Thymus (tissue), 11 donors: ENCODE measurements at regions not wholly inside any gene's neighbourhood (a gene's known extent, or its start where the extent isn't known, plus 50 kb on each side); places are given as distances from the start of the nearest gene placed in this dataset.

Experiments
- DNase-seq, 9 donors: peaks; one replicate each; pipeline ENCODE4 v3.0.0-alpha.2; 2013; ENCODE audit warnings: low spot score in 9 of 9, low read depth in 6 of 9, missing footprints in 1 of 9
- H3K27ac ChIP-seq, 2 donors: one replicate each; pipeline ENCODE4 v1.5.1; 2013; ENCODE audit warnings: control low read depth in 1 of 2, low read depth in 1 of 2, low read length in 1 of 2, mild to moderate bottlenecking in 1 of 2, moderate library complexity in 1 of 2
- H3K27me3 ChIP-seq, 2 donors: one replicate each; pipeline ENCODE4 v1.5.1; 2013; ENCODE audit warnings: low read length in 1 of 2; ENCODE audit not compliant: control insufficient read depth in 2 of 2, insufficient read depth in 1 of 2
- H3K36me3 ChIP-seq, 2 donors: one replicate each; pipeline ENCODE4 v1.5.1; 2013; ENCODE audit warnings: low read length in 1 of 2, mild to moderate bottlenecking in 1 of 2, moderate library complexity in 1 of 2; ENCODE audit not compliant: control insufficient read depth in 2 of 2, insufficient read depth in 2 of 2
- H3K4me1 ChIP-seq, 2 donors: one replicate each; pipeline ENCODE4 v1.5.1; 2013; ENCODE audit warnings: low read length in 2 of 2; ENCODE audit not compliant: control insufficient read depth in 2 of 2, insufficient read depth in 2 of 2
- H3K4me3 ChIP-seq, 2 donors: one replicate each; pipeline ENCODE4 v1.5.1; 2013; ENCODE audit warnings: low read length in 2 of 2, control low read depth in 1 of 2, mild to moderate bottlenecking in 1 of 2
- H3K9me3 ChIP-seq, 2 donors: one replicate each; pipeline ENCODE4 v1.5.1; 2013; ENCODE audit warnings: low read length in 1 of 2, mild to moderate bottlenecking in 1 of 2; ENCODE audit not compliant: control insufficient read depth in 2 of 2, insufficient read depth in 1 of 2
- WGBS: extraction: QIAGEN DNeasy Blood & Tissue Kit; methylation state at CpG from one replicate; pipeline ENCODE4 v1.1.7; 2013; 5-methylcytosine and 5-hydroxymethylcytosine counted together
- donor health status: healthy.

GRCh38 chr11:22477312-22477711 is 139.1 kb downstream of the SLC17A6 start:
- Histone ChIP-seq H3K4me3 (no peak overlapping the region), H3K27ac (no peak overlapping the region), H3K9me3 (no peaks in the 10 kb centered on the region), H3K27me3 (no peaks in the 10 kb centered on the region), H3K36me3 (no peaks in the 10 kb centered on the region), H3K4me1 (no peaks in the 10 kb centered on the region)
- DNase-seq: no peak

- H3K27me3 ChIP-seq: no peaks in the 10 kb centered on the region
- no peak overlapping the region for H3K27ac ChIP-seq
- H3K9me3 ChIP-seq: no peaks in the 10 kb centered on the region
- WGBS: 87% methylated on average over 3 of the region's 3 CpGs
- no peaks in the 10 kb centered on the region for H3K36me3 ChIP-seq
- DNase-seq: no peak
- H3K4me3 ChIP-seq: no peak overlapping the region
- H3K4me1 ChIP-seq: no peaks in the 10 kb centered on the region
Observed at GRCh38 chr11:22476589-22476988, 138.4 kb downstream of the SLC17A6 start.

- Histone ChIP-seq H3K4me1 (no peaks in the 10 kb centered on the region), H3K27ac (no peak overlapping the region), H3K27me3 (no peaks in the 10 kb centered on the region), H3K4me3 (no peak overlapping the region), H3K36me3 (no peaks in the 10 kb centered on the region), H3K9me3 (no peaks in the 10 kb centered on the region)
- no peak for DNase-seq
- WGBS: 88% methylated on average over 4 of the region's 4 CpGs
Observed at GRCh38 chr11:22474616-22475015, 136.4 kb downstream of the SLC17A6 start.

GRCh38 chr11:22473586-22473985 is 135.4 kb downstream of the SLC17A6 start:
- no peaks in the 10 kb centered on the region for H3K9me3 ChIP-seq
- no peak for DNase-seq
- H3K36me3 ChIP-seq: no peaks in the 10 kb centered on the region
- no peak overlapping the region for H3K27ac ChIP-seq
- no peak overlapping the region for H3K4me3 ChIP-seq
- H3K4me1 ChIP-seq: no peaks in the 10 kb centered on the region
- no peaks in the 10 kb centered on the region for H3K27me3 ChIP-seq
- WGBS: 50% methylated on average over 1 of the region's 1 CpG

- Histone ChIP-seq H3K4me3 (no peak overlapping the region), H3K9me3 (no peaks in the 10 kb centered on the region), H3K36me3 (no peaks in the 10 kb centered on the region), H3K27me3 (no peaks in the 10 kb centered on the region), H3K27ac (no peak overlapping the region), H3K4me1 (no peaks in the 10 kb centered on the region)
- WGBS: 86% methylated on average over 7 of the region's 7 CpGs
- no peak for DNase-seq
Observed at GRCh38 chr11:22472306-22472705, 134.1 kb downstream of the SLC17A6 start.

- WGBS: 93% methylated on average over 2 of the region's 2 CpGs
Observed at GRCh38 chr11:22471385-22471784, 133.2 kb downstream of the SLC17A6 start.

GRCh38 chr11:22467741-22468140 is 129.6 kb downstream of the SLC17A6 start:
- Histone ChIP-seq H3K36me3 (no peaks in the 10 kb centered on the region), H3K27me3 (no peaks in the 10 kb centered on the region), H3K4me1 (no peaks in the 10 kb centered on the region), H3K9me3 (no peaks in the 10 kb centered on the region), H3K27ac (no peak overlapping the region), H3K4me3 (no peak overlapping the region)
- 97% methylated on average over 2 of the region's 2 CpGs for WGBS
- DNase-seq: no peak

More at GRCh38 chr11:22471385-22471784, 133.2 kb downstream of the SLC17A6 start:
- no peak overlapping the region for H3K4me3 ChIP-seq
- H3K9me3 ChIP-seq: no peaks in the 10 kb centered on the region
- no peak overlapping the region for H3K27ac ChIP-seq
- no peaks in the 10 kb centered on the region for H3K27me3 ChIP-seq
- H3K4me1 ChIP-seq: no peaks in the 10 kb centered on the region
- H3K36me3 ChIP-seq: no peaks in the 10 kb centered on the region
- no peak for DNase-seq

- Histone ChIP-seq H3K4me3 (no peak overlapping the region), H3K27me3 (no peaks in the 10 kb centered on the region), H3K4me1 (no peaks in the 10 kb centered on the region), H3K27ac (no peak overlapping the region), H3K9me3 (no peaks in the 10 kb centered on the region), H3K36me3 (no peaks in the 10 kb centered on the region)
- WGBS: 87% methylated on average over 2 of the region's 2 CpGs
- no peak for DNase-seq
Observed at GRCh38 chr11:22467248-22467647, 129.1 kb downstream of the SLC17A6 start.

- 93% methylated on average over 9 of the region's 9 CpGs for WGBS
Observed at GRCh38 chr11:22466809-22467208, 128.6 kb downstream of the SLC17A6 start.

GRCh38 chr11:22466351-22466750 is 128.2 kb downstream of the SLC17A6 start:
- no peak for DNase-seq
- Histone ChIP-seq H3K9me3 (no peaks in the 10 kb centered on the region), H3K27me3 (no peaks in the 10 kb centered on the region), H3K4me3 (no peak overlapping the region), H3K27ac (no peak overlapping the region), H3K4me1 (no peaks in the 10 kb centered on the region), H3K36me3 (no peaks in the 10 kb centered on the region)

More at GRCh38 chr11:22466809-22467208, 128.6 kb downstream of the SLC17A6 start:
- Histone ChIP-seq H3K27ac (no peak overlapping the region), H3K27me3 (no peaks in the 10 kb centered on the region), H3K4me3 (no peak overlapping the region), H3K9me3 (no peaks in the 10 kb centered on the region), H3K36me3 (no peaks in the 10 kb centered on the region), H3K4me1 (no peaks in the 10 kb centered on the region)
- no peak for DNase-seq
